Daoy (cell line): ENCODE measurements at regions not wholly inside any gene's neighbourhood (a gene's known extent, or its start where the extent isn't known, plus 50 kb on each side); places are given as distances from the start of the nearest gene placed in this dataset.

ENCODE experiments used
- DNase-seq: peaks from one replicate; pipeline ENCODE4 v3.0.0-alpha.2; 2015; ENCODE audit warnings: low read depth

- no peak for DNase-seq
Observed at GRCh38 chrX:155694649-155695048, 81.9 kb upstream of the TMLHE start.

GRCh38 chrX:155682834-155683233 is 70.1 kb upstream of the TMLHE start:
- no peak for DNase-seq

- no peak for DNase-seq
Observed at GRCh38 chrX:155679715-155680114, 67.0 kb upstream of the TMLHE start.

DNA sequence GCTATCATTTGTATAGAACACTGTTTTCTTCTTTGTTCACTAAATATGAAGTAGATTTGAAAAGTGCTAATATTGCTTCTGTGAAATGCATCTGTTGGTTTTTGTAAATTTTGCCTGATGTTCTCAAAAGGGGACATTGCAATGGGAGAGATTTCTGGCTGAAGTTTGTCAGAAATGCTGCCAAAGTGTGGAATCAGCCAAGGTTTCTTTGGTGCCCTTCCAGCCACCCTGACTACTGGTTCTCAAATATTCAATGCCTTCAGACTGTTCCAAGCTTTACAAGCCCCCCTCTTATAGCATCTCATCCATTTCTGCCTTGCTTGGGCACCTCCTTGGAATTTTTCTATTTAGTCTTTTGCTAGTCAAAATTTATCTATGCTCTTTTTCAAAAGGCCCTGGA is 60.6 kb upstream of the TMLHE start:
- DNase-seq: no peak

DNA sequence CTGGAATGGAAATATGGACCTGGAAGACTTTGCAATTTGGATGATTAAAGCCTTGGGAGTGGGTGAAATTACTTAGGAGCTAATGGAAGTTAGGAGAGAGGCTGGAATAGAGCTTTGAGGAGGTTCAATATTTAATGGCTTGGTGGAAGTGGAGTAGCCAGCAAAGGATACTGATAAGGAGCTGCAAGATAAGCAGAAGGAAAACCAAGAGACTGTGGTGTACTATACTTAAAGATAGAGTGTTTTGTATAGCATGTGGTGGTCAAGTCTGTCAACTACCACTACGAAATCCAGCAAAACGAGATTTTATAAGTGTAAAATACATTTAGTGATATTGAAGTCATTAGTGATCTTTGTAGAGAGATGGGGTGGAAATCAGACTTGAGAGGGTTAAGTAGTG is 54.0 kb upstream of the TMLHE start:
- no peak for DNase-seq
